Stomach (tissue), 4 donors: ENCODE measurements at regions not wholly inside any gene's neighbourhood (a gene's known extent, or its start where the extent isn't known, plus 50 kb on each side); places are given as distances from the start of the nearest gene placed in this dataset.

Experiments
- CTCF ChIP-seq, 7 experiments: fragments of 450-650 bp in 4 of 7; fragments of 200-600 bp in 3 of 7; sonication (generic) in 3 of 7; IDR thresholded peaks; one replicate each; pipeline ENCODE4 v1.5.1; 2016 to 2019; ENCODE audit warnings: antibody characterized with exemption in 7 of 7, control low read depth in 2 of 7, mild to moderate bottlenecking in 1 of 7
- EP300 ChIP-seq: sonication (generic); formaldehyde crosslinking; IDR thresholded peaks from one replicate; pipeline ENCODE4 v1.6.1; 2017; ENCODE audit warnings: antibody characterized with exemption
- POLR2AphosphoS5 ChIP-seq, 3 donors: sonication (generic); formaldehyde crosslinking; IDR thresholded peaks; one replicate each; pipeline ENCODE4 v1.6.1; 2016; ENCODE audit warnings: antibody characterized with exemption in 3 of 3

- TF ChIP-seq CTCF (IDR thresholded peaks at IDR 0.05) = no peak
- TF ChIP-seq POLR2AphosphoS5 (IDR thresholded peaks at IDR 0.05) = no peak
- no peak for TF ChIP-seq EP300
Measured at GRCh38 chr7:130909161-130909836, 175.3 kb upstream of the KLF14 start.
